Fibroblast of skin of left biceps (primary cell): ENCODE measurements at regions not wholly inside any gene's neighbourhood (a gene's known extent, or its start where the extent isn't known, plus 50 kb on each side); places are given as distances from the start of the nearest gene placed in this dataset.

Source experiments
- DNase-seq, 2 experiments: peaks; one replicate each; pipeline ENCODE4 v3.0.0-alpha.2; 2013; ENCODE audit warnings: low read depth in 2 of 2

DNA sequence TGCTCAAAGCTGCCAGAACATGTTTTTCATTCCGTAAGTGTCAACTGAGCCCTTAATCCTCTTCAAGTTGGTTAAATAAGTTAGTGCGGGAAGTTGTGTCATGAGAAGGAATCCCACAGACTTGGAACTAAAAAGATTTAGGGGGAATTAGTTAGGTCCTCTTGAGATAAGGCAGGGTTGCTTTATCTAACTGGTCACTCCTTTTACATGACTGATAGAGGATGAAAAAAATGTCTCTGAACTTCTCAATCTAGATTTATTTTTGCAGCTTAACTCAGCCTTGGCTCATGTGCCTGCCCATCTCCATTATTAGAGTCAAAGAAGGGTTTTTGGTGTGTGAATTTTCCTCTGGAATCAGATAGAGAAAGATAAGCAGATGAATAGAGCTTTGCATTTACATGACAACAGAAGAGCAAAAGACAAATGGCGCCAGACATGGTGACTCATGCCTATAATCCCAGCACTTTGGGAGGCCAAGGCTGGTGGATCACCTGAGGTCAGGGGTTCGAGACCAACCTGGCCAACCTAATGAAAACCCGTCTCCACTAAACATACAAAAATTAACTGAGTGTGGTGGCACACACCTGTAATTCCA, 882.9 kb downstream of the RPA4 start:
- DNase-seq: no peak

DNA sequence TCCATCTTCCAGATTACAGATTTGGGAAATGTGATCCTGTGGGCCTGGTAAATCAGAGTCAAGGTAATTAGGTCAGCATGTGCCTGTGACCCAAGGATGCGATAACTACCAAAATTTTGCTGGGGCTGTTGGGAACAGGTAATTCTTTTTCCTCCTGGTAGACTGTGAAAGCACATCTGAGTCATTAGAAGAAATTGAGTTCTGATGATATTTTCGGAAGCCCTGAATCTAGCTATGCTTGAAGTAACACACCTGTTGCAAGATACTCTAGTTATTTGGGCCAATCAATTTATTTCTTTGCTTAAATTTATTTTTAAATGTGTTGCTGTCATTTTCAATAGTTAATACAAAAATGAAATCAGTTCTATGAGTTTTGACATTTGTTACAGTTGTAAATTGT, 903.6 kb downstream of the RPA4 start:
- no peak for DNase-seq

DNA sequence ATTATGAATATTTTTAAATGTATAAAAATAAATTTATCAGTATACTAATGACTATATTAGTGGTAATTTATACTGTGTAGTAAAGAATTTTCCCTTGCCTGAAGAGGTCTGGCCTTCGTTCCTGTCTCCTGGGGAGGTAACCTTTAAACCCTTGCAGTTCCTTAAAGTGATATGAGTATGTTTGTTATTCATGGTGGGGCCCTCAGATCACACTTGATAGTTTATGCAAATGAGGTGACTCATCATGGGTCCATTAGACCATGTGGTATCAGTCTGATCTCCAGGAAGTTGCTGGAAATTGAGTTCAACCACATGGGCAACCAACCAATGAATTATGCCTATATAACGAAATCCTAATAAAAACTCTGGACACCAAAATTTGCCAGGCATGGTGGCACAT, 904.1 kb downstream of the RPA4 start:
- no peak for DNase-seq

DNA sequence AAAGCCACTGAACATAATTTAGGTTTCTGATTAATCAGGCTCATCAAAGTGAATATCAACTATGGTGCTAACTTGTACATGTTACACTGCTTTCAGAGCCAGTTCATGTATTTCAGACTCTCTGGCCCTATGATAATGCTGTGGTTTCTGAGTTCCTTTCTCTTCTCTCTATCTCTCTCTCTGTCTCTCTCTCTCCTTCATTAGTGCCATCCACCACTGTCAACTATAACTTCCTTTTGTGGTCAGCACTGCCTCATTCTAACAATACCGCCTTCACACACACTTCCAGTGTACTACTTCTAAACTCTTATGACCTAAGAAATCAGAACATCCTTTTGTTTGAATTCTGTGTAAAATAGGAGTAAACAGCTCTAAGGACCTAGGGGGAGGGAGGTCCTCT, 907.1 kb downstream of the RPA4 start:
- DNase-seq: no peak

DNA sequence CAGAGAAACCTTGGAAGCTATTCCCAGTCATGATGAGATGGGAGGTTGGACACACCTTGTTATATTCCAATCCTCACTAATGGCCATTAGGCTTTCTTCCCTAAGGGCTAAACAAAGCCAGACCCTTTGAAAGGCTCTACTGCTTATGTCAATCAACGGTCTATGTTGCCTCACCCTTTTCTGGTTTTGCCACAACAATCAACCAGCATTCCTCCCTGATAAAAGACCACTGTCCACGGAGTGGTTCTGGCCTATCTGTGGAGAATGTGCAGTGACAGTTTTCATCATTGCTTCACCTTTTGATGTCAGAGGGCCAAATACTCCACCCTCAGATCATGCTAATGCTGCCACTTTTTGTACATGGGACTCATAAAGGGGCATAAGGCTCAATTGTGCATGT, 913.4 kb downstream of the RPA4 start:
- no peak for DNase-seq

DNA sequence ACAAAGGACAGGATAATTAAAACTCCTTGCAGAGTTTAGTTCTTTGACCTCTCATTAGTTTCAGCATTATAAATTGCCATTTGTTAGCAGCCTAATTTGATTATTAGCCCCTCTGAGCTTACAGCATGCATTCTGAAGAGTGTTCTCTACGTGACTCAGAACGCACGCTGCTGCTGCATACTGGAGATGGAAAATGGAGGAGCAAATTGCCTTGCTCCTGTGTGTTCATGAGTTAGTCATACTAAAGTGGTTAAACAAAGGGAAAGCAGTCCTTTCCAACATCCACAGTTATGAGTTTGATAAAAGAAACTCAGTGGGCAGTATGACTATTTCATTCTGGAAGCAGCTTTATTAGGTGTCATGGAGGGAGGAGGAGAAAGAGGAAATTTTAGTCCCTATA, 922.5 kb downstream of the RPA4 start:
- DNase-seq: peak in 1 of 2 experiments; percentile 11

DNA sequence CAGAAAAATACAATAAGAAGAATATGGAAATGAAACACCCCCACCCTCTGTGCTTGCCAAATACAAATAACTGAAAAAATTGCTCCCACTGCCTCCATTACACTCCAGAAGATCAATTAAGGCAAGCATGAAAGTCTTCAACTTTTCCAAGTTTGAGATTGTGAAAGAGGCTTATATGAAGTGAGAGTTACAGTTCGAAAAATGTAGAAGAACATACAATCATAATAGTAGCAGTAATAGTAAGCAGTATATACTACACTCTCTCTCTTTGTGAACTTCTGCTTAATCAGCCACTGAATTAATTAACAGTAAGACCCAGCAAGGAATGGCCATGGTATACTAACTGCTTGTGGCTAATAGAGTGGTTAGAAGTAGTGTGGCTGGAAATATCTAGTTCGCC, 923.2 kb downstream of the RPA4 start:
- no peak for DNase-seq

DNA sequence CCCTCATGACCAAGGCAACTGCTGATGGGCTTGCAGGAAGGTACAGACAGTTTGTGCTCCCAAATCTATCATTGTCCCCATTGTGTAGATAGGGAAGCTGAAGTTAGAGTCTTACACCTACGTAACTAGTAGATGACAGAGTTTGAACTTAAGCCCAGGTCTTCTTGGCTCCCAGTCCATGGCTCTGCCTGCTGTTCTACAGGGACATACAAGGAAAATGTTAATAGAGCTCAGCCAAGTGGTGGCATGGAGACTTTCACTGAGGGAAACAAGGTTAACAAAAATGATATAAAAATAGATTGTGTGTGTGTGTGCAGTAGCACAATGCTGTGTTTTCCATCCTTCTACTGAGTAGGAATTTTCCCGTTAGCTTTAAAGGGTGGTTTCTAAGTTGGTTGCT, 936.5 kb downstream of the RPA4 start:
- no peak for DNase-seq

DNA sequence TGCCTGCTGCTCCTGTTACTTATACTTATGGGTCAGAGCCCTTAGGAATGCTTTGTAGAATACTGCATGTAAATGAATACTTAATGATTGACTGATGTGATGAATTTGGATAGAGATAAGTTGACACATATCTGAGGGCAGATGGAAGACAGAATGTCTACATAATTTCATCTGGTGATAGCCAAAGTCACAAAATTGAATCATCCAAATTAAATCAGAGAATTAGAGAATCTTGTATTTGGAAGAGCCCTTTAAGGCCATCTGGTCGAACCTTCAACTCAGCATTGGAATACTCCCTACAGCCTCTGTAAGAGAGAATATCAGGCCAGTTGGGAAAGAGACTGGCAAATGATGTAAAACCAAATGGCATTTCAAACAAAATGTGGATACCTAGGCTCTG, 944.8 kb downstream of the RPA4 start:
- no peak for DNase-seq

DNA sequence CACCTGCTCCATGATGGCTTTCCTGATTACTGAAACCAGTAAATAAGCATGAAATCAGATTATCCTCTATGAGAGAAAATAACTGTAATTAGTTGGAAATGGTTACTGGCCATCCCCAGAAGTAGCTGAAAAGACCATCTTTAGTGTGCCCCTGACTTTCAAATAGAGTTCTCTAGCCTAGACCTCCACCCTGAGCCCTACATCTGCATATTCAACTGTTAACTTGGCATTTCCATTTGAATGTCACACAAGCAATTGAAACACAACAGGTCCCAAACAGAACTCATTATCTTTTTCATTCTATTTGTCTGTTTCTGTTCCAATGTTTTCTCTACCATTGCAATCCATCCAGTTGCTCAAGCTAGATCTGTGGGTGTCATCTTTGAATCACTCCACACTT, 952.3 kb downstream of the RPA4 start:
- DNase-seq: no peak

DNA sequence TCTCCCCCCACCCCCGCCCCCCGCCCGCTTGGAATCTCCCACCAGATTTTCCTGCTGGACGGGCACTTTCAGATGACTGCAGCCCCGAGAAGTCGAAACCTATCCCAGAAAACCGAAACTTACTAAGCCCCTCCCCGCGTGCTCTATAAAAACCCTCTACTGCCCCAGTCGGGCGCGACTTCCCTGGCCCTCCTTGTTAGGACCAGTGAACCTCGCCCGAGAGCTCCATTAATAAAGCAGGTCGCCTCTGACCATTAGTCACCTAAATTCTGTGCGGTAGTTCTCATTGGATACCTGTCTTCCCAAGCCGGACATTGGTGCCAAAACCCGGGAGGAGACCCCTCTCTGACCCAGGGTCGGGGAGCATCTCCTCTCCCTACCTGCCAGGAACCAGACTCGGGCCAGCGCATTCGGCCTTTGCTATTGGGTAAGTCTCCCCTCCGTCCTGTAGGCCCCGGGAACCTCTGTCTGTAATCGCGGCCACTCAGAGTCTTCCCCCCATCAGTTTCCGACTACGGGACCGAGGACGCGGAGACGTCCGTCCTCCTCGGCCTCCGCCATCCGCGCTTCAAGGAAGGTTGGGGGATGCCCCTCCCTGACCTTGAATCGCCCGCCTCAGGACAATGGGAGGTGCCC, 958.0 kb downstream of the RPA4 start:
- no peak for DNase-seq

DNA sequence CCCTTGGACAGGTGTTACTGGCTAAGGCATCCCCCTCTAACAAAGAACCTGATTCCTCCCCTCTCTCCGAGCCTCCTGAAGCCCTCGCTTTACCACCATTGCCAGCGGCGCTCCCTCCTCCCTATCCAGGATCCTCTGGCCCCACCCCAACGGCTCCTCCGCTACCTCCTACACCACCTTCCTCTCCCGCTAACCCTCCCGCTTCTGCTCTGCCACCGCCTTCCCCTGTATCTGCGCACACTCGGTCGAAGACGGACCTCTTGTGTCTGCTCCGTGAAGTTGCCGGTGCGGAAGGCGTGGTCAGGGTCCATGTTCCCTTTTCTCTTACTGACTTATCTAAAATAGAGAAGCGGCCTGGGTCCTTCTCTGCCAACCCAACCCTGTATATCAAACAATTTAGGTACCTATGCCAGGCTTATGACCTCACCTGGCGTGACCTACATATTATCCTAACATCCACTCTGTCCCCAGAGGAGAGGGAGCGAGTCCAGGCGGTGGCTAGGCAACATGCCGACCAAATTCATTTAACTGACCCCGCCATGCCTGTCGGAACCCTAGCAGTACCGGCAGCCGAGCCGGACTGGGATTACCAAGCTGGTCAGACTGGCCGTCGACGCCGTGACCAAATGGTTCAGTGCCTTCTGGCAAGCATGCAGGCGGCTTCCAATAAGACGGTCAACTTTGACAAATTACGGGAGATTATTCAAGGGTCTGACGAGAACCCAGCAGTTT, 958.9 kb downstream of the RPA4 start:
- no peak for DNase-seq

DNA sequence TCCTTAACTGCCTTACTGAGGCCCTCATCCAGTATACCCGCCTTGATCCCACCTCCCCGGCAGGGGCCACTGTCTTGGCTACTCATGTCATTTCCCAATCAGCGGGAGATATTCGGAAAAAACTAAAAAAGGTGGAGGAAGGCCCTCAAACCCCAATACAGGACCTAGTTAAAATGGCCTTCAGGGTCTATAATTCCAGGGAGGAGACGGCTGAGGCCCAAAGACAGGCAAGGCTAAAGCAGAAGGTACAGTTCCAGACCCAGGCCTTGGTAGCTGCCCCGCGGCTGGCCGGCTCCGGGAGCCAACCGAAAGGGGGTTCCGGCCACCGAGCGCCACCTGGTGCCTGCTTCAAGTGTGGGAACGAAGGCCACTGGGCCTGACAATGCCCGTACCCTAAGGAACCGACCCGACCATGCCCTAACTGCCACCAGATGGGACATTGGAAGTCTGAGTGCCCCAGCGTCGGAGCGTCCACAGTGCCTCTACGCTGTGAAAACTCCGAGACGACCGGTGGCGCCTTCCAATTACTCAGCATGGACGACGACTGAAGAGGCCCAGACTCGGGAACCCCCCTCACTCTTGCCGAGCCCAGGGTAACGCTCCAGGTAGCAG, 959.6 kb downstream of the RPA4 start:
- DNase-seq: no peak

DNA sequence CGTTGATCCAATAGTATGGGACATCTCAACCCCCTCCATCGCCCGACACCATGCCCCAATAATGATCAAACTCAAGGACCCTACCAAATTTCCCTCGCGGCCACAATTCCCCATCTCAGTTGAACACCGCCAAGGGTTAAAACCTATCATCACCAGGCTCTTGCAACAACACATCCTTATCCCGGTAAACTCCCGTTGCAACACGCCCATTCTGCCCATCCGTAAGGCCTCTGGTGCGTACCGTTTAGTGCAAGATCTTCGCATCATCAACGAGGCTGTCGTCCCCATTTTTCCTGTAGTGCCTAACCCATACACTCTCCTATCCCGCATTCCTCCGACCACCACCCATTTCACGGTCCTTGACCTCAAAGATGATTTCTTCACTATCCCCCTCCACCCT, 960.5 kb downstream of the RPA4 start:
- DNase-seq: no peak

DNA sequence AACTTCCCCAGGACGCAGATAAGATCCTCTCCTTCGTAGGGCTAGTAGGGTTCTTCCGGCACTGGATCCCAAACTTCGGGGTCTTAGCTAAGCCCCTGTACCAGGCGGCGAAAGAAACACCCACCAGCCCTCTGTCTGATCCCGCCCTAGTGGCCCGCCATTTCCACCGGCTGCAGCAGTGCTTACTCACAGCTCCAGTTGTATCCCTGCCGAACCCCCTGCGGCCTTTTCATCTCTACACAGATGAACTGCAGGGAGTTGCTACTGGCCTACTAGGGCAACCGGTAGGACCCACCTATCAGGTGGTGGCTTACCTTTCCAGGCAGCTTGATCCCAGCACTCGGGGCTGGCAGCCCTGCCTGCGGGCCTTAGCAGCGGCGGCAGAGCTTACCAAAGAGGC, 961.2 kb downstream of the RPA4 start:
- no peak for DNase-seq

DNA sequence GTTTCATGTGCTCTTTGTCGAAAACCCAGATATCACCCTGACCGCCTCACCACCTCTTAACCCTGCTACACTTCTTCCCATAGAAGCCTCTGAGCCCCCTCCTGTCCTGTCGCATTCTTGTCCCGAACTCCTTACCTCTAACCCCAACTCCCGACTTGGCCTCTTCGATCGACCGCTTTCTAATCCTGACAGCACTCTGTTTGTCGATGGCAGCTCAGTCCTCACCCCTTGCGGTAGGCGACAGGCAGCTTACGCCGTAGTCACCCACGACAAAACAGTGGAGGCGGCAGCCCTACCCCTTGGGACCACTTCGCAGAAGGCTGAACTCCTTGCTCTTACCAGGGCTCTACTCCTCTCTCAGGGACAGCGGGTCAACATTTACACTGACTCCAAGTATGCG, 961.7 kb downstream of the RPA4 start:
- DNase-seq: no peak

DNA sequence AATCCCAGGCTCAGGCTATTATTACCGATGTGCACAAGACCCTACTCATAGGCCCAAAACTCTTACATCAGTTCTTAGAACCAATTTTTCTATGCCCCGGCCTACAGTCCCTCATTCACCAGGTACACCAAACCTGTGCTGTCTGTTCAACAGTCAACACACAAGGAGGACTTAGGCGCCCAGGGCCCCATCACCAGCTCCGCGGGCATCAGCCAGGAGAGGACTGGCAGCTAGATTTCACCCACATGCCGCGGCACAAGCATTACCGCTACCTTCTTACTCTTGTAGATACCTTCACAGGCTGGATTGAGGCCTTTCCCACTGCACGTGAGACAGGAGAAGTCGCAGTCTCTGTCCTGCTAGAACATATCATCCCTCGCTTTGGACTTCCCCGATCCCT, 962.5 kb downstream of the RPA4 start:
- no peak for DNase-seq

DNA sequence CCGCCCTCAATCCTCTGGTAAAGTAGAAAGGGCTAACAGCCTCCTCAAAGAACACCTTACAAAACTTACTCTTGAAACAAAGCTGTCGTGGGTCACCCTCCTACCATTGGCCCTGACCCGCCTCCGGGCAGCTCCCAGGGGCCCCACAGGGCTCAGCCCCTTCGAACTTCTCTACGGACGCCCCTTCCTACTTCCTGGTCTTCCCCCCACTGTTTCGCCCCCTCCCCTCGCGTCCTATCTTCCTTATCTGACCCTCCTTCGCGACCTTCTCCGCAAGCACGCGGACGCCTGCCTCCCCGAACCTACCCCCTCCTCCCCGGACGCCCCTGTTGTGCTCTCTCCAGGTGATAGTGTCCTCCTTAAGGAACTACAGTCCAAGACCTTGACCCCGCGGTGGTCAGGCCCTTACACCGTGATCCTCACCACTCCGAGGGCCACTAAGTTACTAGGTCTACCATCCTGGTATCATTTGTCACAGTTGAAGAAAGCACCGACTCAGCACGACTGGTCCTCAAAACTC, 963.1 kb downstream of the RPA4 start:
- DNase-seq: no peak

DNA sequence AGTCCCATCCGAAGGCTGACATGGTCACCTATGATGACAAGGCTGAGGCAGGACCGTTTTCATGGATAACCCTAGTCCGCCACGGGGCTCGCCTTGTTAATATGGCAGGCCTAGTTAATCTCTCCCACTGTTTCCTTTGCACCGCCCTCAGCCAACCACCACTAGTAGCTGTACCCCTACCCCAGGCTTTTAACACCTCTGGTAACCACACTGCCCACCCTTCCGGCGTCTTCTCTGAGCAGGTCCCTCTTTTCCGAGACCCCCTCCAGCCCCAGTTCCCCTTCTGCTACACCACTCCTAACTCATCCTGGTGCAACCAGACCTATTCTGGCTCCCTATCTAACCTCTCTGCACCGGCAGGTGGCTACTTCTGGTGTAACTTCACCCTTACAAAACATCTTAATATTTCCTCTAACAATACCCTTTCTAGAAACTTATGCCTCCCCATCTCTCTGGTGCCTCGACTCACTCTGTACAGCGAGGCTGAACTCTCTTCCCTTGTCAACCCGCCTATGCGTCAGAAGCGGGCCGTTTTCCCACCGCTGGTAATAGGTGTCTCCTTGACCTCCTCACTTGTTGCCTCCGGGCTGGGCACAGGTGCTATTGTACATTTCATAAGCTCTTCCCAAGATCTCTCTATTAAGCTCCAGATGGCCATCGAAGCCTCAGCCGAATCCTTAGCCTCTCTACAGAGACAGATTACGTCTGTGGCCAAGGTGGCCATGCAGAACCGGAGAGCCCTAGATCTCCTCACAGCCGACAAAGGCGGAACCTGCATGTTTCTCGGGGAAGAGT, 964.4 kb downstream of the RPA4 start:
- no peak for DNase-seq

DNA sequence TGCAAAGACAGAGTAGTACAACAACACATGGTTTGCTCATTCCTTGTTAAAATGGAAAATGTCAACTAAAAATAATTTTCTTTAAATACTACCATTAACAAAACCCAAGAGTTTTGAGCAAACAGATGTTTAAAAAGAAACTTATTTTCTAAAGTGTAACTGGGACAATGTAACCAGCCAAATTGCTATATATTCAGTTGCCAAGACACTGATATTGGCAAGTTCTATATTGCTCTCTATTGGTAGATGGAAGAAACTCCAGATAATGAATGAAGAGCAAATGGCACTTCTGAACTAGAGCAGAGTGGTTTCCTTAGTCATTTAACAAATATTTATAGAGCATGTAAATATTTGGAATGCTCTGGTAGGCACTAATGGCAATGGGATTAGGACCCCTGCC, 966.2 kb downstream of the RPA4 start:
- no peak for DNase-seq

DNA sequence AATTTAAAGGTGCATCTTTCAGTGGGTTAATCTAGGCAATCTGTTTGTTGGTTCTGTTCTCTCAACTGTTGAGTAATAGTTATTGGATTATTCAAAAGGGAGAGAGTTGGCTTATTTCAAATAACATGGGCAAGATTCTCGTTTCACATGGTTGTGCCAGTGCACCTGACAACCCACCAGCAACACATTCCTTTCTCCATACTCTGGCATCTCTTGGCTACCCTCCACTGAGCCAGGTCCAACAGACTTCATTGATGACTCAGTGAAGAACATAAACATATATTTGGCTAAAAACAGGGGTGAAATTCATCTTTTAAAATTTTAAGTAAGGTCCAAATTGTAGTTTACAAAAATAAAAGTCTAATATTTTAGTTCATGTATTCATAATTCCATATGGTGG, 967.2 kb downstream of the RPA4 start:
- no peak for DNase-seq

DNA sequence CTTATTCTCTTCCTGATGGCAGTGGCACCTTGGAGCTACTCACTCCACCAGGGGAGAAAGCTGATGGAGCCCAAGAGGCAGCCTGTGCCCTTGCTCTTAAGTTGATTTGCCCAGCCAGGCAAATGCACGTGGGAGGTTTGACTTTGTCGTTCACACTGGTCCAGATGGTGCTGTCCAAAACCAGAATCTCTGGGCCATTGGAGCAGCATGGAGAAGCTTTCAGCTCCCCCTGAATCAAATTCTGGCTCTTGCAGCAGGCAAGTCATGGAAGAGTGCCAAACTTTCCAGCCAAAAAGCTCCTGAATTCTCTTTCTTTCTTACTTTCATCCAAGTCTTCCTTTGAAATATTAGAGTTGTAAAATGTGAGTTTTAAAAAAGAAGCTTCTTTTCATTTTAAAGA, 970.4 kb downstream of the RPA4 start:
- DNase-seq: no peak
